ENCODE measurements at regions not wholly inside any gene's neighbourhood (a gene's known extent, or its start where the extent isn't known, plus 50 kb on each side); places are given as distances from the start of the nearest gene placed in this dataset.
"Not testable (repeated sequence)": the region's sequence is repeated elsewhere in the genome, so short reads cannot be mapped to it uniquely, and the experiment has no call there.

DNA sequence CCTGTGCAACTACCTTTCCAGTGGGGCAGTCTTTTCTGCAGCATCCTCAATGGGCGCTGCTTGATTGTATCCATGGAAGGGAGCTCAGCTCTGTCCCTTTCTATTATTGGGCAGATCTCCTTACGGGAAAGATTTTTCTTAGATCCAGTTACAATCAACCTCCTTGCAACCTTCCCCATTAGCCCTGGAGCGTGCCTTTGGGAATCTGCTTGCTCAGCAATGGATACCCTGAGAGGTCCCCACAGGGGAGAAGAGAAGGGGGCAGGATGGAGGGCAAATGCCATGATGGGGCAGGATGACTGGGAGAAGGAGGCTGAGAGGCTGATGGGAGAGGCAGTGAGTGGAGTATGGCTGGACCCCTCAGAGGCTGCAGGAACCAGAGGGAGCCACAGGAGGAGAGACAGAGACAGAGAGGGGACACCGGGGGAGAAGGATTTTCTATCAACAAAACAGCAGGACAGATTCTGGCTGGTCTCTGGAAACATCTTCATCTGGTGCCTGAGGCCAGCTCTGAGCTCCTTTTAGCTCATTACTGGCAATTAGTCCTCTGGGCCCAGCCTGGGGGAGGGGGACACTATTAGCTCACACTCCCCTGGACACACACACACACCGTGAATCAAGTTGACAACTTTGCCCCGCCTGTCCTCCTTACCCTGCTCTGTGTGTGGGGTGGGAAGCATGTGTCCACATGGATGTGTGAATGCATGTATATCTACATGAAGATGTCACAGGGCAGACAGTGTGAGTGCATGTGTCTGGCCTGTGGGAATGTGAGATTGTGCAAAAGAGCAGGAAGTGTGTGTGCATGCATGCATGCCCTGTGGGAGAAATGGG, 80.8 kb upstream of the PAX2 start:
- DNase-seq: no peak

DNA sequence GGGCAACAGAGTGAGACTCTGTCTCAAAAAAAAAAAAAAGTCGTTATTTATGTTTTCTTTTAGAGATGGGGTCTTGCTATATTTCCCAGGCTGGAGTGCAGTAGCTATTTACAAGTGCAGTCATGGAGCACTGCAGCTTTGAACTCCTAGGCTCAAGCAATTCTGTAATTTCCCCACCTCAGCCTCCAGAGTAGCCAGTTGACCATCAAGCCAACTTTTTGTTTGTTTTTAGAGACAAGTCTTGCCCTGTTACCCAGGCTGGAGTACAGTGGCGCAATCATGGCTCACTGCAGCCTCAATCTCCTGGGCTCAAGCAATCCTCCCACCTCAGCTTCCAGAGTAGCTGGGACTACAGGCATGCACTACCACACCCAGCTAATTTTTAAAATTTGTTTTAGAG, 78.7 kb upstream of the PAX2 start:
- not testable (repeated sequence) for DNase-seq

DNA sequence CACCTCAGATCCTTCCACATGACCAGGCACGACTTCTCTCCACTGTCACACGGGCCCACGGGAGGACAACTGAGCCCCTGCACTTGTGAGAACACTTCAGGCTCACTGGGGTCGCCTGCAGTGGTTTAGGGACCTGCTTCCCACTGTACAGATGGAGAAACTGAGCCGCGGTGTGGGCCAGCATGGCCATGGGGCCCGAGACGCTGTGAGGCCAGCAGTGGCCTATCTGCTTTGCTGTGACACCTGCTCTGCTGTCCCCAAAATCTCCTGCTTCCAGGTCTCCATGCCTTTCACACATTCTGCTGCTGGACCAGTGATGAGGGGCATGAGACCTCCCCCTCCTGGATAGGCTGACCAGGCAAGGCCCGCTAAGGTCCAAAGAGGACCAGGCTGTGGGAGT, 75.8 kb upstream of the PAX2 start:
- DNase-seq: no peak

DNA sequence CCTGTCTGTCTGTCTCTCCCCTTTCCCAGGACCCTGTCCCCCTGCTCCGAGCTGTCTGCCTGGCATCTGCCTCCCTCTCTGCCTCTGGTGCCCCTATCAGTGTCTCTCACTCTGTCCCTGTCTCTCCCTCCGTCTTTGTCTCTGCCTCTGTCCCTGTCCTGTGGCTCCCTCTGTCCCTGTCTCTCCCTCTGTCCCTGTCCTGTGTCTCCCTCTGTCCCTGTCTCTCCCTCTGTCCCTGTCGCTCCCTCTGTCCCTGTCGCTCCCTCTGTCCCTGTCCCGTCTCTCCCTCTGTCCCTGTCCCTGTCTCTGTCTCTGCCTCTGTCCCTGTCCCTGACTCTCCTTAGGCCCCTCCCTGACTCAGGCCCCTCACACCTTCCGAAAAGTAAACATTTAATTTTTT, 75.0 kb upstream of the PAX2 start:
- no peak for DNase-seq

DNA sequence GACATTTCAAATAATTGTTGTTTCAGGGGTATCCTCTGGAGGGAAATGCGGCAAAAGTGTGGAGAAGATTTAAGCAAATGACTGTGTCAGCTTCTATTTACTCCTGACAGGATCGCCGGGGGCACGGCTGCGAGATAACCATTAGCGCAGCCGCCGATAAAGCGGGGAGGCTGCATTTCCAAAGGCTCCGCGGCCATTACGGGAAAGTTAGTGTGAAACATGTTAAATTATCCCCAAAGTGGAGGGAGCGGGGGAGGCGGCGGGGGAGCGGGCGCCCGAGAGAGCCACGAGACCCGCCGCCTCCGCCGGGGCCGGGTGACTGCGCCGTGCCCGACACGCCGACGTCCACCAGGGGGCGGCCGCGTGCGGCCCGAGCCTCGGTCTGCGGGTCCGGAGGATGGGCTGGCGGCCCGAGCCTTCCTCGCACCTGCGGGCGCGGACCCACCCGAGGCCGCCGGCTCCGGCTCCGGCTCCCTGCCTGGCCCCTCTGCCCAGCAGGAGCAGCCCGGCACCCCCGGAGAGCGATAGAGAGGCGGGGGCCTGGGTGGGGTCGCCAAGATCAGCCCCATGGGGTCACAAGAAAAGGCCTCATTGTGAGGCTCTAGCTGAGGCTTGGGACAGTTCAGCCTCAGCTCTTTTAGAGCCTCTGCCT, 74.4 kb upstream of the PAX2 start:
- DNase-seq: no peak

DNA sequence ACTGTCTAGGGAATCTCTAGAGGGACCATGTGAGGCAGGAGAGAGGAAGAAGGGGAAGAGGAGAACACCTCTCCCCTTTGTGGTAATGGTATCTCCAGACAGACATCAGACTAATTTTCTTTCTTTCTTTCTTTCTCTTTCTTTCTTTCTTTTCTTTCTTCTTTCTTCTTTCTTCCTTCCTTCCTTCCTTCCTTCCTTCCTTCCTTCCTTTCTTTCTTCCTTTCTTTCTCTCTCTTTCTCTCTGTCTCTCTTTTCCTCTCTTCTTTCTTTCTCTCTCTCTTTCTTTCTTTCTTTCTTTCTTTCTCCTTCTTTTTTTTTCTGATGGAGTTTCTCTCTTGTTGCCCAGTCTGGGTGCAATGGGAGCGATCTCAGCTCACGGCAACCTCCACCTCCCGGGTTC, 73.2 kb upstream of the PAX2 start:
- no peak for DNase-seq

DNA sequence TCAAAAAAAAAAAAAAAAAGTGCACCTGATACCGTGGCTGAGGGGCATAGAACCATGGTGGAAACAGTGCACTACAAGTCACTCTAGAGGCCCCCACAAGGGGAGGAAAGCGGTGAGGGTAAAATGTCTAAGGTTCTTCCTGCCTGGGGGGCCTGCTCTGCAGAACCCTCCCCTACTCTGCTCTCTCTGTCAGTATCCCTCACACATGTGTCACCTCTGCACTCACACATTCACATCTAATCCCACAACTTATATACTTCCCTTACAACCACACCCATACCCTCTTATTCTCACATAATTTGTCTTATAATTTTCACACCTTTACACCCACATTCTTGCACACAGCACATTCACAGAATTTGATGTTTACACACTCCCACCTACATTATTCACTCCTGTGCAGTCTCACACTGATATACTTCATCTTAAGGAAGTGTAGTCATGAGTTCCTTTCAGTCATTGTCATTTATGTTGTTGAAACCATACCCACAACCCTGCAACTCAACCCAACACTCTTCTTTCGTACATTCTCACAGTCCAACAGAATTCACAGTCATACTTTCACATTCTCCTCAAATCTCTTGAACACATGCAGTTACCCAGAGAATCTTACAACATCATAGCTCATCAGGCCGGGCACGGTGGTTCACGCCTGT, 68.0 kb upstream of the PAX2 start:
- DNase-seq: no peak

DNA sequence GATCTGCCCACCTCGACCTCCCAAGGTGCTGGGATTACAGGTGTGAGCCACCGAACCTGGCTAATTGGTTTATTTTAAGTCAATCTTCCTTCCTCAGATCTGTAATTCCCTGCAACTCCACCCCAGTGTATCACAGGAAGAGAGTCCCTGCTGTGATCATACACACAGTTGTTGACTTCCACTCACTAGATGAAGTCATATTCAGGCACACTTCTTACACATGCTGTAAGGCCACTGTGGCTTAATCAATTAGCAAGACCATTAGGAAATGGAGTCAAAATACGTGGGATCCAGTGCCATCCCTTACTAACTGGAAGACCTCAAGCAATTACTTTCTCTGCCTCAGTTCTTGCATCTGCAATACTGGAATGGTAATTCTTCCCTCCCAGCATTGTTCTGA, 66.1 kb upstream of the PAX2 start:
- DNase-seq: no peak

DNA sequence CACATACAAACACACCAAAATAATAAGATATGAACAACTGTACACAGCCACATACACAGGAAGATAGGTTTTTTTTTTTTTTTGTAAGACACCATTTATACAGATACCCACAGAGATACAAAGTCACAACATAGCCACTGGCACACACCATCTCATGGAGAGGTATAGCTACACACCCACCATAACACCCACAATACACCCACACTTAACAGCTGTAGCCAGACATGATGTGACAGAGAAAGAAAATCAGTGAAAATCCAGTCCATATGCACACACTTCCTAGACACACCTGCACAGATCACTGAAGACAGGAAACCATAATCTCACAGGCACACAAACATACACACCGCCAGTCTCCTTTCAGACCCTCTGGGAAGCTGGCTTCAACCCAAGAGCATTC, 62.4 kb upstream of the PAX2 start:
- DNase-seq: no peak

DNA sequence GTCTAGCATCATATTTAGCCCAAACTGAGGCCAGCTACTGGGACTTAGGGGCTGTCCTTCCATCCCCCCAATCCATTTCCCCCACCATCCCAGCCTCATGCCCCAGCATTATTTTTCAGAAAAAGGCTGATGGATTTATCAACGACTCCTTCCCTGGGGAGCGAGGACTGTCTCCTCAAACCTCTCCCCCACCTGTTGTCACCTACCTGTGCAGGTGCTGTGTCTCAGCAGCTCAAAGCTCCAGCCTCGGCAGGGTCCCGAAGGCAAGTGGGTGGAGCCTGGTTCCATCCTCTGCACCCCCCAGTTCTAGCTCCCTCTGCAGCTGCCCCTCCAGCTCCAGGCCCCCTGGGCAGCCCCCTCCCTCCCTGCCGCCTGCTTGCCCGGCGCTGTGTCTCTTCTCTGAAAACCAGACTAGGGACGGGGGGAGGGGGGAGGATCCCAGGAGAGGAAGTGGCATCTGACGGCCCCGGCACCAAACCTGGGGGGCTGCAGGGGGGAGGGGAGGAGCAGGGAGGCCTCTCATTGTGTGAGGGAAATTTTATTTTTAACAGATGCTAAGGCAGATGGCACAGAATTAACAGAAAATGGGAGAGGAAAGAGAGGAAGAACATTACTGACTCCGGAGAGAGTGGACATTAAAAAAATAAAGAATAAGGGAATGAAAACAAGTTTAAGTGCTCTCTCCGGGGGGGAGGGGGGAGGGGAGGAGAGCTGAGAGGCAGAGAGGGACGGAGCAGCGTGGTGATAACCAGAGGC, 61.7 kb upstream of the PAX2 start:
- DNase-seq: no peak

DNA sequence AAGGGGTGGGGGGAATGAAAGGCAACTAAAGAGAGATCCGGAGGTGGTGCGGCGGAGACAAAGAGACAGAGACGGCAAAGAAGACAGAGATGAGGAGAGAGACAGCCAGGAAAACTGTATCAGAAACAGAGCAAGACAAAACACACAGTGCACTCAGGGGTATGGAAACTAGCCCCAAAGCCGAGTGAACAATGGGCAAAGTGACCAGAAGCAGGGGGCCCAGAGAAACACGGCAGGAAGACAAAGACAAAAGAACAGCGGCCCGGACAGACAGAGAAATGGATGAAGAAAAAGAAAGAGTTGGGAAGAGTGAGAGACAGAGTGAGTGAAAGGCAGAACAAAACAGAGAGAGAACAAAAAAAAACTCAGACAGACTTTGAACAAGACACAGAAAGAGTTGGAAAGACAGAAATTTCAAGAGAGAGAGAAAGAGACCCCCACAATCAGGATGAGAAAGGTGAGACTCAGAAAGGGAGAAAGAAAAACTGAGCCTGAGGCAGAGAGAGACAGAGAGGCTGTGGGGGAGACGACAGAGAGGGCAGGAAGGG, 60.6 kb upstream of the PAX2 start:
- DNase-seq: no peak

DNA sequence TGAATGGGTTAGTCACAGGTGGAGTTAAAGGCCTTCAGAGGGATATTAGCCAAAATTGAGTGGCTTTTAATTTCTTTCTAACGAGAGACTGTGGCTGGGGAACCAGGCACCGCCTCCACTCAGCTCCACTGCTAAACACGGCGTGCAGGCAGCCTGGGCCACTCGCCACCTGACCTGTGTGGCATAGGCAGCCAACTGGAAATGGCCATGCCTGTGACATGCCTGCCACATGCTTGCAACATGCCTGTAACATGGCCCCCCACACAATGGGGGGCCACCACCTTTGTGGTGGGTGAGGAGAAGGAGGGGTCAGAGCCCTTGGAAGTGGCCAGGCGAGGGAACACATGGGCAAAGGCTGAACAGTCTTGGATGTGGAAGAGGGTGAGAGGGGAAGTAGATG, 60.1 kb upstream of the PAX2 start:
- DNase-seq: no peak

DNA sequence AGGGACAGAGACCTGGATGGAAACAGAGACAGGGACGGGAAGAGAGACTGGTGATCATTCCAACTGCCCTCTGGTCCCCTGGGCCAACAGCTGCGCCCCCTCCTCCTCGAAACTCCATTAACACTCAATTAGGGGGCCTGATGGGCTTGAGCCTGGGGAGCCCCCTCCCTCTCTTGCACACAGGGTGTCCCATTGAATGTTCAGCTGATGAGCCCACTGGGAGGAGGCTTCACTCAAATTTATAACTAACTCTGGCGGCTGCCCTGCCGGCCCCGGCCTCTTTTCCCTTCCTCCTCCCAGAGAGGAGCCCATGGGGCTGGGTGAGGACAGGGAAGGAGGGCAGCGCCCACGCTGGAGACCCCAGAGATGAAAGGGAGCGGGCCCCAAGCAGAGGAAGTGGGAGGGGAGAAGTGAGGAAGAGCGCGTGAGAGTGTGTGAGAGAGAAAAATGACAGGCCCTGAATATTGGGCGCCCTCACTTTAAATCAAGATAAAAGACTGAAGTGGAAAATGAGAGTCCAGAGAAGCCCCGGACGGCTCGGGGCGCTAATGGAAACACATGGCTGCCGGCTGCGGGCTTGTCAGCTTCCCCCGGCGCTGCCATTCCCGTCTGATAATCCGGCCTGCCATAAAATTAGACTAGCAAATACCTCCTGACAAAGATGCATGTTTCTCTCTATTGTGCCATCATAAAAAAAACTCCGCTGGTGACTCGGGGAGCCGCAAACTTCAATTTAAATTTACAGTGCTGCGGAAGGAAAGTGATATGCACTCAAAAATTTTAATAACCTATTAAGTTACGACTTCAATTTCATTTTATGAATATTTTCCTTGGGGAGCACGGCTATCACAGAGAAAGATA, 58.0 kb upstream of the PAX2 start:
- DNase-seq: no peak

DNA sequence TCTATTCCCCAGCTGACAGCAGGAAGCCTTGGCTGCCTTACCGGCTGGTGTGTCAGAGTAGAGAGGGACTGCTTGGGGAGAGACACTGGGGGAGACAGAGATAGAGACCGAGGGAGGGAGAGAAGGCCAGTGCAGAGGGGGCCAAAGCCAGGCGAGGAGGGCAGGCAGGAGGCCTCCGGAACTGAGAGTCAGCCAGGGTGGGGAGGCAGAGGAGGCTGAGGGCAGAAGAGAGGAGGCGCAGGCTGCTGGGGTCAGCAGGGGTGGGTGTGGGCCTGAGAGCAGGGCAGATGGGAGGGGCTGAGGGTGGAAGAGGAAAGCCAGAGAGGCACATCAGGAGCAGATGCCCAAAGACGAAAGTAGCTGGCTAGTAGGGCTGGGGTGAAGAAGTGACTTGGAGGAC, 57.2 kb upstream of the PAX2 start:
- no peak for DNase-seq

DNA sequence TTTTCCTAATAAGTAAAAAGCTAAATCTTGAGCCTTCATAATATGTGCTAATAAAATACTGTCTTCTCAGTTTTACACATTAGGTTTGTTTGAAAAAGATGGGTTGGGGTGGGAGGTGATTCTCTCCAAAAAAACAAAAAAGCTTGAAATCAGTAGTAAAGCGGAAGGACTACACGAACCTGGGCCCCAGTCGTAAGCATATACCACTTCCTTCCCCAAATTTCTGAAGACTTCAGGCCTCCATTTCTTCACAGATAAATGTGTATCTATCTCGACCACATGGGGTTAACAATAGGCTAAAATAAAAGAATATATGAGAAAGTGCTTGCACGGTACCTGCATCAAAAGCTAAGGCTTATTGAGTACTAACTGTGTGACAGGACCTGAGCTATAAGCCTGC, 51.6 kb upstream of the PAX2 start:
- DNase-seq: no peak

All from fibroblast of skin of right quadriceps (primary cell).